PC-3 (cell line): ENCODE measurements at regions not wholly inside any gene's neighbourhood (a gene's known extent, or its start where the extent isn't known, plus 50 kb on each side); places are given as distances from the start of the nearest gene placed in this dataset.

ENCODE experiments used
- ATAC-seq: fragments of 200-7000 bp; cut with Tn5 transposase; 2 replicates; pipeline ENCODE4 v1.9.1; 2020; ENCODE audit warnings: mild to moderate bottlenecking, moderate library complexity
- BruUV-seq: library from RNA; stranded (reverse); fragments of 400-500 nt; replicated peaks from 2 replicates; lab custom pipeline; 2021; lab: Mats Ljungman, UMichigan
- CTCF ChIA-PET: fragments of 300-600 bp; sonication (Branson Sonifier 250); formaldehyde crosslinking; loops from one replicate; lab custom pipeline; 2022; ENCODE audit warnings: antibody characterized with exemption; lab: Charles Lee
- POLR2A ChIA-PET: fragments of 300-600 bp; sonication (Branson Sonifier 250); formaldehyde crosslinking; loops from one replicate; lab custom pipeline; 2022; ENCODE audit warnings: antibody characterized with exemption; ENCODE audit not compliant: unreplicated experiment; lab: Charles Lee
- DNase-seq: peaks from one replicate; pipeline ENCODE4 v3.0.0-alpha.2; 2015
- H2AFZ ChIP-seq: fragments of 300-600 bp; sonication (generic); 2 replicates; pipeline ENCODE4 v1.6.0; 2016; ENCODE audit warnings: antibody characterized with exemption, low read length
- H3F3A ChIP-seq: fragments of 300-600 bp; sonication (generic); one replicate; pipeline ENCODE4 v1.6.0; 2017; ENCODE audit warnings: antibody characterized with exemption, low read length, control low read depth, mild to moderate bottlenecking; ENCODE audit not compliant: unreplicated experiment
- H3K27ac ChIP-seq: fragments of 300-600 bp; sonication (generic); 2 replicates; pipeline ENCODE4 v1.5.1; 2016; ENCODE audit warnings: mild to moderate bottlenecking, low read length
- H3K27me3 ChIP-seq: fragments of 300-600 bp; sonication (generic); 2 replicates; pipeline ENCODE4 v1.6.1; 2016; ENCODE audit warnings: low read length, mixed read lengths
- H3K36me3 ChIP-seq: fragments of 300-600 bp; sonication (generic); 2 replicates; pipeline ENCODE4 v1.6.1; 2016; ENCODE audit warnings: low read depth, mixed run types, low read length, mixed read lengths
- H3K4me1 ChIP-seq: fragments of 300-600 bp; sonication (generic); 2 replicates; pipeline ENCODE4 v1.5.1; 2016; ENCODE audit warnings: low read length; ENCODE audit not compliant: insufficient read depth
- H3K4me2 ChIP-seq: fragments of 300-600 bp; sonication (generic); 2 replicates; pipeline ENCODE4 v1.6.0; 2016; ENCODE audit warnings: low read length
- H3K4me3 ChIP-seq: fragments of 300-600 bp; sonication (generic); 2 replicates; pipeline ENCODE4 v1.5.1; 2016; ENCODE audit warnings: mild to moderate bottlenecking, low read length, mixed read lengths
- H3K79me2 ChIP-seq: fragments of 300-600 bp; sonication (generic); 2 replicates; pipeline ENCODE4 v1.6.1; 2017; ENCODE audit warnings: low read length, mixed read lengths
- H3K9ac ChIP-seq: fragments of 300-600 bp; sonication (generic); 2 replicates; pipeline ENCODE4 v1.6.0; 2016; ENCODE audit warnings: mild to moderate bottlenecking, low read length
- H3K9me2 ChIP-seq: fragments of 300-600 bp; sonication (generic); replicated peaks from 2 replicates; pipeline ENCODE4 v1.6.1; 2016; ENCODE audit warnings: mixed run types, low read length, mixed read lengths
- H3K9me3 ChIP-seq: fragments of 300-600 bp; sonication (generic); 2 replicates; pipeline ENCODE4 v1.6.1; 2016; ENCODE audit warnings: low read length, mixed read lengths
- H4K20me1 ChIP-seq: fragments of 300-600 bp; sonication (generic); 2 replicates; pipeline ENCODE4 v1.6.1; 2016; ENCODE audit warnings: low read length, mixed read lengths
- CTCF ChIP-seq: fragments of 300-600 bp; sonication (generic); conservative IDR thresholded peaks from 2 replicates; pipeline ENCODE4 v1.5.1; 2017; ENCODE audit warnings: antibody characterized with exemption, low read depth, mild to moderate bottlenecking, low read length
- EZH2 ChIP-seq: fragments of 300-600 bp; sonication (generic); IDR thresholded peaks from one replicate; pipeline ENCODE4 v1.6.1; 2017; ENCODE audit warnings: antibody characterized with exemption, mild to moderate bottlenecking, low read length; ENCODE audit not compliant: unreplicated experiment
- EZH2phosphoT487 ChIP-seq: fragments of 300-600 bp; sonication (generic); IDR thresholded peaks from 2 replicates; pipeline ENCODE4 v1.6.1; 2018; ENCODE audit warnings: mild to moderate bottlenecking, antibody characterized with exemption, low read length, borderline replicate concordance
- intact Hi-C: fragments of 100-400 bp; cut with micrococcal nuclease; formaldehyde crosslinking; loops from 2 replicates; pipeline ENCODE4 v1.9.0; 2023

GRCh38 chr22:23509571-23510302 is 70.4 kb downstream of the IGLL1 start:
- ATAC-seq = no peak
- no TSS peak for BruUV-seq
- intact Hi-C loops = no loop called here
- Histone ChIP-seq H3K27me3 (no peaks in the 10 kb centered on the region), H3K9me2 (no peaks in the 10 kb centered on the region), H3K79me2 (no peaks in the 10 kb centered on the region), H3K9ac (no peak overlapping the region), H3K4me3 (no peak overlapping the region), H3K27ac (no peak overlapping the region), H3K36me3 (no peaks in the 10 kb centered on the region), H2AFZ (no peak overlapping the region), H3K4me2 (no peak overlapping the region), H3K9me3 (no peaks in the 10 kb centered on the region), H4K20me1 (no peaks in the 10 kb centered on the region), H3K4me1 (no peaks in the 10 kb centered on the region), H3F3A (no peaks in the 10 kb centered on the region)
- TF ChIP-seq EZH2phosphoT487 = no peak
- no peak for TF ChIP-seq EZH2
- TF ChIP-seq CTCF = no peak
- no peak for DNase-seq
- POLR2A ChIA-PET = no interaction called here
- CTCF ChIA-PET = no interaction called here

GRCh38 chr22:23504516-23504915 is 75.6 kb downstream of the IGLL1 start:
- H3K9ac ChIP-seq = no peak overlapping the region

More at GRCh38 chr22:23504516-23504915, 75.6 kb downstream of the IGLL1 start:
- ATAC-seq = no peak
- Histone ChIP-seq H3K36me3 (no peaks in the 10 kb centered on the region), H3K79me2 (no peaks in the 10 kb centered on the region), H3F3A (no peaks in the 10 kb centered on the region), H3K9me3 (no peaks in the 10 kb centered on the region), H3K27ac (no peak overlapping the region), H2AFZ (no peak overlapping the region), H3K4me1 (no peaks in the 10 kb centered on the region), H3K27me3 (no peaks in the 10 kb centered on the region), H4K20me1 (no peaks in the 10 kb centered on the region), H3K4me3 (no peak overlapping the region), H3K4me2 (no peak overlapping the region), H3K9me2 (no peaks in the 10 kb centered on the region)
- intact Hi-C loops = no loop called here
- TF ChIP-seq EZH2phosphoT487 (no peak), EZH2 (no peak), CTCF (no peak)
- no peak for DNase-seq
- POLR2A ChIA-PET = no interaction called here
- no TSS peak for BruUV-seq
- CTCF ChIA-PET = no interaction called here
